IPS-20b (cell line): ENCODE measurements at regions not wholly inside any gene's neighbourhood (a gene's known extent, or its start where the extent isn't known, plus 50 kb on each side); places are given as distances from the start of the nearest gene placed in this dataset.

Experiments
- H3K27ac ChIP-seq: one replicate; pipeline ENCODE4 v1.5.1; 2013; ENCODE audit warnings: low read length
- H3K27me3 ChIP-seq: 2 replicates; pipeline ENCODE4 v1.6.1; 2013; ENCODE audit warnings: mild to moderate bottlenecking, low read length, inconsistent platforms; ENCODE audit not compliant: insufficient read depth
- H3K36me3 ChIP-seq: 2 replicates; pipeline ENCODE4 v1.6.1; 2013; ENCODE audit warnings: low read depth, mild to moderate bottlenecking, inconsistent platforms, low read length, moderate library complexity; ENCODE audit not compliant: insufficient read depth
- H3K4me1 ChIP-seq: 2 replicates; pipeline ENCODE4 v1.6.1; 2013; ENCODE audit warnings: mild to moderate bottlenecking, control low read depth, inconsistent platforms, low read length, moderate library complexity; ENCODE audit not compliant: insufficient read depth
- H3K4me3 ChIP-seq: 2 replicates; pipeline ENCODE4 v1.5.1; 2013; ENCODE audit warnings: mild to moderate bottlenecking, low read length, inconsistent platforms
- H3K9ac ChIP-seq: 2 replicates; pipeline ENCODE4 v1.6.1; 2013; ENCODE audit warnings: low read depth, mild to moderate bottlenecking, inconsistent platforms, low read length, moderate library complexity
- H3K9me3 ChIP-seq: 2 replicates; pipeline ENCODE4 v1.6.1; 2013; ENCODE audit warnings: mild to moderate bottlenecking, low read depth, low read length, inconsistent platforms; ENCODE audit not compliant: insufficient read depth

GRCh38 chr1:168843401-168843800 is 114.4 kb upstream of the DPT start:
- H3K4me1 ChIP-seq, result no peaks in the 10 kb centered on the region
- no peaks in the 10 kb centered on the region for H3K9me3 ChIP-seq
- H3K27me3 ChIP-seq, result no peaks in the 10 kb centered on the region
- H3K9ac ChIP-seq, result no peak overlapping the region
- no peak overlapping the region for H3K4me3 ChIP-seq
- no peak overlapping the region for H3K27ac ChIP-seq
- H3K36me3 ChIP-seq, result no peaks in the 10 kb centered on the region

GRCh38 chr1:168843950-168844349 is 114.9 kb upstream of the DPT start:
- Histone ChIP-seq H3K4me3 (no peak overlapping the region), H3K9ac (no peak overlapping the region), H3K9me3 (no peaks in the 10 kb centered on the region), H3K27me3 (no peaks in the 10 kb centered on the region), H3K36me3 (no peaks in the 10 kb centered on the region), H3K4me1 (no peaks in the 10 kb centered on the region), H3K27ac (no peak overlapping the region)

- Histone ChIP-seq H3K27ac (no peak overlapping the region), H3K4me1 (no peaks in the 10 kb centered on the region), H3K27me3 (no peaks in the 10 kb centered on the region), H3K9me3 (no peaks in the 10 kb centered on the region), H3K9ac (no peak overlapping the region), H3K36me3 (no peaks in the 10 kb centered on the region), H3K4me3 (no peak overlapping the region)
Observed at GRCh38 chr1:168845140-168845539, 116.1 kb upstream of the DPT start.

- no peak overlapping the region for H3K27ac ChIP-seq
- no peaks in the 10 kb centered on the region for H3K9me3 ChIP-seq
- H3K4me3 ChIP-seq, result no peak overlapping the region
- no peaks in the 10 kb centered on the region for H3K36me3 ChIP-seq
- no peak overlapping the region for H3K9ac ChIP-seq
- H3K27me3 ChIP-seq, result no peaks in the 10 kb centered on the region
- no peaks in the 10 kb centered on the region for H3K4me1 ChIP-seq
Observed at GRCh38 chr1:168848051-168848450, 119.0 kb upstream of the DPT start.

- no peaks in the 10 kb centered on the region for H3K36me3 ChIP-seq
- no peak overlapping the region for H3K9ac ChIP-seq
- no peaks in the 10 kb centered on the region for H3K4me1 ChIP-seq
- no peak overlapping the region for H3K27ac ChIP-seq
- H3K4me3 ChIP-seq, result no peak overlapping the region
- no peaks in the 10 kb centered on the region for H3K9me3 ChIP-seq
- no peaks in the 10 kb centered on the region for H3K27me3 ChIP-seq
Observed at GRCh38 chr1:168861421-168862004, 132.5 kb upstream of the DPT start.

GRCh38 chr1:168863772-168864171 is 134.8 kb upstream of the DPT start:
- no peaks in the 10 kb centered on the region for H3K4me1 ChIP-seq
- no peaks in the 10 kb centered on the region for H3K27me3 ChIP-seq
- H3K9ac ChIP-seq, result no peak overlapping the region
- H3K9me3 ChIP-seq, result no peaks in the 10 kb centered on the region
- no peaks in the 10 kb centered on the region for H3K36me3 ChIP-seq
- H3K4me3 ChIP-seq, result no peak overlapping the region
- H3K27ac ChIP-seq, result no peak overlapping the region

GRCh38 chr1:168864266-168864665 is 135.3 kb upstream of the DPT start:
- Histone ChIP-seq H3K36me3 (no peaks in the 10 kb centered on the region), H3K9ac (no peak overlapping the region), H3K4me3 (no peak overlapping the region), H3K27ac (no peak overlapping the region), H3K9me3 (no peaks in the 10 kb centered on the region), H3K4me1 (no peaks in the 10 kb centered on the region), H3K27me3 (no peaks in the 10 kb centered on the region)

- H3K27me3 ChIP-seq, result no peaks in the 10 kb centered on the region
- H3K9me3 ChIP-seq, result no peaks in the 10 kb centered on the region
- H3K36me3 ChIP-seq, result no peaks in the 10 kb centered on the region
- no peaks in the 10 kb centered on the region for H3K4me1 ChIP-seq
- no peak overlapping the region for H3K4me3 ChIP-seq
- no peak overlapping the region for H3K9ac ChIP-seq
- no peak overlapping the region for H3K27ac ChIP-seq
Observed at GRCh38 chr1:168865850-168866620, 137.0 kb upstream of the DPT start.

GRCh38 chr1:168867941-168868634 is 139.1 kb upstream of the DPT start:
- no peak overlapping the region for H3K4me3 ChIP-seq
- no peaks in the 10 kb centered on the region for H3K36me3 ChIP-seq

GRCh38 chr1:168871531-168871930 is 142.5 kb upstream of the DPT start:
- H3K4me3 ChIP-seq, result no peak overlapping the region
- no peaks in the 10 kb centered on the region for H3K27me3 ChIP-seq
- H3K9ac ChIP-seq, result no peak overlapping the region
- H3K36me3 ChIP-seq, result no peaks in the 10 kb centered on the region
- no peaks in the 10 kb centered on the region for H3K4me1 ChIP-seq
- H3K27ac ChIP-seq, result no peak overlapping the region
- H3K9me3 ChIP-seq, result no peaks in the 10 kb centered on the region

More at GRCh38 chr1:168867941-168868634, 139.1 kb upstream of the DPT start:
- Histone ChIP-seq H3K9ac (no peak overlapping the region), H3K4me1 (no peaks in the 10 kb centered on the region), H3K27me3 (no peaks in the 10 kb centered on the region), H3K9me3 (no peaks in the 10 kb centered on the region), H3K27ac (no peak overlapping the region)

GRCh38 chr1:168875831-168876230 is 146.8 kb upstream of the DPT start:
- no peak overlapping the region for H3K9ac ChIP-seq
- no peaks in the 10 kb centered on the region for H3K27me3 ChIP-seq
- no peaks in the 10 kb centered on the region for H3K4me1 ChIP-seq
- no peaks in the 10 kb centered on the region for H3K36me3 ChIP-seq
- no peaks in the 10 kb centered on the region for H3K9me3 ChIP-seq
- H3K4me3 ChIP-seq, result no peak overlapping the region
- H3K27ac ChIP-seq, result no peak overlapping the region

GRCh38 chr1:168876830-168877229 is 147.8 kb upstream of the DPT start:
- Histone ChIP-seq H3K4me3 (no peak overlapping the region), H3K27me3 (no peaks in the 10 kb centered on the region), H3K36me3 (no peaks in the 10 kb centered on the region), H3K4me1 (no peaks in the 10 kb centered on the region), H3K9me3 (no peaks in the 10 kb centered on the region), H3K9ac (no peak overlapping the region), H3K27ac (no peak overlapping the region)
